Peyer's patch (tissue), 4 donors: ENCODE measurements at regions not wholly inside any gene's neighbourhood (a gene's known extent, or its start where the extent isn't known, plus 50 kb on each side); places are given as distances from the start of the nearest gene placed in this dataset.

Experiments
- CTCF ChIP-seq, 6 experiments: fragments of 450-650 bp in 4 of 6; fragments of 200-600 bp in 2 of 6; sonication (generic) in 1 of 6; IDR thresholded peaks; one replicate each; pipeline ENCODE4 v1.5.1; 2017 to 2019; ENCODE audit warnings: antibody characterized with exemption in 6 of 6, mild to moderate bottlenecking in 3 of 6, moderate library complexity in 1 of 6
- POLR2A ChIP-seq, 2 donors: fragments of 450-650 bp; IDR thresholded peaks; one replicate each; pipeline ENCODE4 v1.5.1; 2017; ENCODE audit warnings: antibody characterized with exemption in 2 of 2, mild to moderate bottlenecking in 2 of 2, moderate library complexity in 2 of 2

GRCh38 chr2:221353201-221353600, 218.9 kb downstream of the EPHA4 start:
- TF ChIP-seq CTCF (IDR thresholded peaks at IDR 0.05) (no peak), POLR2A (IDR thresholded peaks at IDR 0.05) (no peak)
